Osteoblast (primary cell): ENCODE measurements at regions not wholly inside any gene's neighbourhood (a gene's known extent, or its start where the extent isn't known, plus 50 kb on each side); places are given as distances from the start of the nearest gene placed in this dataset.

Experiments used
- DNase-seq: peaks from one replicate; pipeline ENCODE4 v3.0.0; 2011; ENCODE audit warnings: low spot score, mixed read lengths; ENCODE audit not compliant: insufficient read length; ENCODE audit errors: missing footprints
- H2AFZ ChIP-seq: 2 replicates; pipeline ENCODE4 v1.6.0; 2011; ENCODE audit warnings: mild to moderate bottlenecking, low read length
- H3K27ac ChIP-seq: 2 replicates; pipeline ENCODE4 v1.5.1; 2011; ENCODE audit warnings: mild to moderate bottlenecking, low read depth, low read length, moderate library complexity
- H3K27me3 ChIP-seq: 2 replicates; pipeline ENCODE4 v1.6.0; 2012; ENCODE audit warnings: mild to moderate bottlenecking, control low read depth, inconsistent platforms, low read length, moderate library complexity; ENCODE audit not compliant: insufficient read depth
- H3K36me3 ChIP-seq: 2 replicates; pipeline ENCODE4 v1.5.1; 2011; ENCODE audit warnings: mild to moderate bottlenecking, low read length, control low read depth, moderate library complexity; ENCODE audit not compliant: insufficient read depth
- H3K4me1 ChIP-seq: 2 replicates; pipeline ENCODE4 v1.5.1; 2011; ENCODE audit warnings: mild to moderate bottlenecking, low read length, control low read depth, moderate library complexity; ENCODE audit not compliant: insufficient read depth
- H3K4me2 ChIP-seq: 2 replicates; pipeline ENCODE4 v1.6.0; 2011; ENCODE audit warnings: mild to moderate bottlenecking, low read length; ENCODE audit not compliant: insufficient read depth
- H3K4me3 ChIP-seq: fragments of 200-600 bp; sonication (generic); 3 replicates; pipeline ENCODE4 v1.5.1; 2012; ENCODE audit warnings: mild to moderate bottlenecking, low read length, inconsistent platforms; ENCODE audit not compliant: insufficient read depth
- H3K79me2 ChIP-seq: 2 replicates; pipeline ENCODE4 v1.6.0; 2012; ENCODE audit warnings: mild to moderate bottlenecking, low read length, control low read depth, inconsistent platforms; ENCODE audit not compliant: insufficient read depth
- H3K9me3 ChIP-seq: 2 replicates; pipeline ENCODE4 v1.5.1; 2011; ENCODE audit warnings: low read depth, low read length, control low read depth
- H4K20me1 ChIP-seq: 2 replicates; pipeline ENCODE4 v1.6.0; 2012; ENCODE audit warnings: mild to moderate bottlenecking, low read length, control low read depth; ENCODE audit not compliant: insufficient read depth
- TF ChIP-seq, protein P1 (sequence below): IDR thresholded peaks from 2 replicates; pipeline ENCODE4 v1.5.1; 2011; ENCODE audit warnings: mild to moderate bottlenecking, low read depth, low read length, moderate library complexity; ENCODE audit errors: extremely low read depth

DNA sequence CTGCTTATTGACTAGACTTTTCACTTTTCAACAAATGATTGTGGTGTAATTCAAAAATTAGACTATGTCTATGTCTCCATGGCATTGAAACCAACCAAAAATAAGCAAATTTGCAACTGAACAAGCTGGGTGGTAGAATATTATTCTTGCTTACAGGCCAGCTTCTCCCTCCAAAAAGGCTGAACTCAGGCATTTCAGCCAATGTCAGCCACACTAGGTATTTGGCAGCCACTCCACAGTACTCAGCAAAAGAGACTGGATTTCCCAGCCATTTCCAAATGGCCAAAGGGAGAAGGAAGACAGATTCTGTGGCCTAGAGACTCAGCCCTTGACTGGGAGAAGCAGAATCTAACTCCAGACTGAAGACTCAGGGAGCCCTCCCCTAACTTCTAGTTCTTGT, 121.8 kb upstream of the IRX5 start:
- no peak overlapping the region for H2AFZ ChIP-seq
- TF ChIP-seq, protein P1, sequence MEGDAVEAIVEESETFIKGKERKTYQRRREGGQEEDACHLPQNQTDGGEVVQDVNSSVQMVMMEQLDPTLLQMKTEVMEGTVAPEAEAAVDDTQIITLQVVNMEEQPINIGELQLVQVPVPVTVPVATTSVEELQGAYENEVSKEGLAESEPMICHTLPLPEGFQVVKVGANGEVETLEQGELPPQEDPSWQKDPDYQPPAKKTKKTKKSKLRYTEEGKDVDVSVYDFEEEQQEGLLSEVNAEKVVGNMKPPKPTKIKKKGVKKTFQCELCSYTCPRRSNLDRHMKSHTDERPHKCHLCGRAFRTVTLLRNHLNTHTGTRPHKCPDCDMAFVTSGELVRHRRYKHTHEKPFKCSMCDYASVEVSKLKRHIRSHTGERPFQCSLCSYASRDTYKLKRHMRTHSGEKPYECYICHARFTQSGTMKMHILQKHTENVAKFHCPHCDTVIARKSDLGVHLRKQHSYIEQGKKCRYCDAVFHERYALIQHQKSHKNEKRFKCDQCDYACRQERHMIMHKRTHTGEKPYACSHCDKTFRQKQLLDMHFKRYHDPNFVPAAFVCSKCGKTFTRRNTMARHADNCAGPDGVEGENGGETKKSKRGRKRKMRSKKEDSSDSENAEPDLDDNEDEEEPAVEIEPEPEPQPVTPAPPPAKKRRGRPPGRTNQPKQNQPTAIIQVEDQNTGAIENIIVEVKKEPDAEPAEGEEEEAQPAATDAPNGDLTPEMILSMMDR: no peak
- no peak for DNase-seq

DNA sequence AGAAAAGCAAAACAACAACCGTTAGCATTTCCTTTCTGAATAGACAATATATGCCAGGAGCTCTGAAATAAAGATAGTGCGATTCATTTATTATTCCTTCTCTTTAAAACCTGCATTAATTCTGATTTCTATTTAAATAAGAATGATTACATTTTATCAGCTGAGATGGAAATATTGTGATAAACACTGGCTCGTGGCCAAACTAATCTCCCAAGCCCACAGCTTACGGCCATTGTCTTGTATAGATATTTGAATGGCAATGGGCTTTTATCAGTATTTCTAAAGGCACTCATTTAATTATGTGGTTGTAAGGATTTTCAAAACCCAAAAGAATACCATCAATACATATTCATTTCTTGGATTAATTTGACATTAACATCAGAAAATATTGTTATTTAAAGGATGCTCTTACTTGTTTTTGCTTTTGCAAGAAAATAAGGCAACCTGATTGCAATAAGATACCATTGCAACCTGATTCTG, 123.7 kb upstream of the IRX5 start:
- Histone ChIP-seq H3K4me1 (no peaks in the 10 kb centered on the region), H3K27me3 (peaks cover 4% of the 10 kb centered on the region), H3K4me3 (no peak overlapping the region), H3K36me3 (no peaks in the 10 kb centered on the region), H4K20me1 (no peaks in the 10 kb centered on the region), H3K4me2 (no peak overlapping the region), H2AFZ (no peak overlapping the region), H3K9me3 (no peaks in the 10 kb centered on the region), H3K27ac (no peak overlapping the region), H3K79me2 (no peaks in the 10 kb centered on the region)
- TF ChIP-seq, protein P1: no peak
- no peak for DNase-seq

More for the DNA sequence above, 121.8 kb upstream of the IRX5 start:
- peaks cover 4% of the 10 kb centered on the region for H3K27me3 ChIP-seq
- no peak overlapping the region for H3K4me3 ChIP-seq
- no peaks in the 10 kb centered on the region for H3K79me2 ChIP-seq
- H3K4me1 ChIP-seq: no peaks in the 10 kb centered on the region
- no peaks in the 10 kb centered on the region for H3K9me3 ChIP-seq
- H3K4me2 ChIP-seq: no peak overlapping the region
- no peaks in the 10 kb centered on the region for H4K20me1 ChIP-seq
- H3K36me3 ChIP-seq: no peaks in the 10 kb centered on the region
- no peak overlapping the region for H3K27ac ChIP-seq

DNA sequence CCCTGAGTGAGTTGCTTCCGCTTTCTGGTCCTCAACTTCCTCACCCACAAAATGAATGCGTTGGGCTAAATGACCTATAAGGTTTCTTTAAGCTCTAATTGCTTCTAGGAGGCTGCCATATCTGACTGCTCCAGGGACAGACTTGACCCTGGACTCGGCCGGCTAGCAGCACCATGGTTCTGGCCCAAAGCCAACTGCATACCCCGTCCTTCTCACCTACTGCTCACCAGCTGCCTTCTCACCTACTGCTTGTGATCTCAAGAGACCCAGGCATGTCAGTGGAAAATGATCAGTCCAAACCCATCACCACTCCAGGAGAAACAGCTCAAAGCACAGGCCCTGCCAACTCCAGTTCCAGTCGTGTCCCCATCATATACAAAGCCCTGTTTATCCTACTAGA, 124.3 kb upstream of the IRX5 start:
- H3K79me2 ChIP-seq: no peaks in the 10 kb centered on the region
- H3K27me3 ChIP-seq: peaks cover 4% of the 10 kb centered on the region
- H3K4me3 ChIP-seq: no peak overlapping the region
- no peaks in the 10 kb centered on the region for H3K36me3 ChIP-seq
- H2AFZ ChIP-seq: no peak overlapping the region
- no peaks in the 10 kb centered on the region for H3K9me3 ChIP-seq
- no peak overlapping the region for H3K27ac ChIP-seq
- no peaks in the 10 kb centered on the region for H3K4me1 ChIP-seq
- DNase-seq: no peak
- no peak overlapping the region for H3K4me2 ChIP-seq
- TF ChIP-seq, protein P1: no peak
- H4K20me1 ChIP-seq: no peaks in the 10 kb centered on the region

DNA sequence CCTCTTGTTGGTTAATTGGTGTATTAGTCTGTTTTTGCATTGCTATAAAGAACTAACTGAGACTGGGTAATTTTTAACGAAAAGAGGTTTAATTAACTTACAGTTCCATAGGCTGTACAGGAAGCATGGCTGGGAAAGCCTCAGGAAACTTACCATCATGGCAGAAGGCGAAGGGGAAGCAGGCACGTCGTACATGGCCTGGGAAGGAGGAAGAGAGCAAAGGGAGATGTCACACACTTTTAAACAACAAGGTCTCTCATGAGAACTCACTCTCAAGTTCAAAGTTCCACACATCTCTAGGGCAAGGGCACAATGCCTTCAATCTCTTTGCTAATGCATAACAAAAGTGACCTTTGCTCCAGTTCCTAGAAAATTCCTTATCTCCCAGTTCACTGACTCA, 125.0 kb upstream of the IRX5 start:
- TF ChIP-seq, protein P1: no peak
- Histone ChIP-seq H3K9me3 (no peaks in the 10 kb centered on the region), H3K79me2 (no peaks in the 10 kb centered on the region)

More for the DNA sequence above, 125.0 kb upstream of the IRX5 start:
- H3K36me3 ChIP-seq: no peaks in the 10 kb centered on the region
- H4K20me1 ChIP-seq: no peaks in the 10 kb centered on the region
- no peak for DNase-seq
- no peak overlapping the region for H3K27ac ChIP-seq
- H3K4me2 ChIP-seq: no peak overlapping the region
- H2AFZ ChIP-seq: no peak overlapping the region
- H3K27me3 ChIP-seq: peaks cover 4% of the 10 kb centered on the region
- H3K4me3 ChIP-seq: no peak overlapping the region
- H3K4me1 ChIP-seq: no peaks in the 10 kb centered on the region
